ENCODE measurements at regions not wholly inside any gene's neighbourhood (a gene's known extent, or its start where the extent isn't known, plus 50 kb on each side); places are given as distances from the start of the nearest gene placed in this dataset.
A peak's percentile ranks its signal among the peaks of the same experiment; 100 is the strongest.

- TF ChIP-seq CTCF (optimal IDR thresholded peaks at IDR 0.05 in 1 of 3, IDR thresholded peaks at IDR 0.05 in 1 of 3, conservative IDR thresholded peaks at IDR 0.05 in 1 of 3; ENCODE audit: extremely low read depth in 1 of 3, insufficient read depth in 2 of 3, low read length in 3 of 3) (peak; percentile 56 to 67 (median 64)), EZH2 (IDR thresholded peaks at IDR 0.05; ENCODE audit: low read length) (no peak)
These were observed 140.7 kb upstream of the CALCR start for GRCh38 chr7:93715234-93715633.

Data from keratinocyte (primary cell).